SU-DHL-6 (cell line): ENCODE measurements at regions not wholly inside any gene's neighbourhood (a gene's known extent, or its start where the extent isn't known, plus 50 kb on each side); places are given as distances from the start of the nearest gene placed in this dataset.

Experiments used
- EZH2phosphoT487 ChIP-seq: fragments of 200-600 bp; sonication (generic), shearing (Covaris generic); conservative IDR thresholded peaks from 2 replicates; pipeline ENCODE4 v1.6.1; 2018; ENCODE audit warnings: mild to moderate bottlenecking, antibody characterized with exemption, low read length, moderate library complexity, mixed read lengths
- TF ChIP-seq, protein P1 (sequence below): fragments of 200-600 bp; sonication (generic); IDR thresholded peaks from one replicate; pipeline ENCODE4 v1.5.1; 2017; ENCODE audit warnings: antibody characterized with exemption, mild to moderate bottlenecking, low read length, moderate library complexity; ENCODE audit not compliant: insufficient read depth, poor library complexity, severe bottlenecking

DNA sequence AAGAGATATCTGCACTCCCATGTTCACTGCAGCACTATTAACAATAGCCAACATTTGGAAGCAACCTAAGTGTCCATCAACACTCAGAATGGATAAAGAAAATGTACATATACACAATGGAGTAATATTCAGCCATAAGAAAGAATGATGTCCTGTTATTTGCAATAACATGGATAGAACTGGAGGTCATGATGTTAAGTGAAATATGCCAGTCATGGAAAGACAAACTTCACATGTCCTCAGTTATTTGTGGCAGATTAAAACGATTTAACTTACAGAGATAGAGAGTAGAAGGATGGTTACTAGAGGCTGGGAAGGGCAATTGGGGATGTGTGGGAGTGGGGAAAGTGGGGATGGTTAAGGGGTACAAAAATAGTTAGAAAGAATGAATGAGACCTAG is 110.3 kb upstream of the PCSK5 start:
- TF ChIP-seq, protein P1, sequence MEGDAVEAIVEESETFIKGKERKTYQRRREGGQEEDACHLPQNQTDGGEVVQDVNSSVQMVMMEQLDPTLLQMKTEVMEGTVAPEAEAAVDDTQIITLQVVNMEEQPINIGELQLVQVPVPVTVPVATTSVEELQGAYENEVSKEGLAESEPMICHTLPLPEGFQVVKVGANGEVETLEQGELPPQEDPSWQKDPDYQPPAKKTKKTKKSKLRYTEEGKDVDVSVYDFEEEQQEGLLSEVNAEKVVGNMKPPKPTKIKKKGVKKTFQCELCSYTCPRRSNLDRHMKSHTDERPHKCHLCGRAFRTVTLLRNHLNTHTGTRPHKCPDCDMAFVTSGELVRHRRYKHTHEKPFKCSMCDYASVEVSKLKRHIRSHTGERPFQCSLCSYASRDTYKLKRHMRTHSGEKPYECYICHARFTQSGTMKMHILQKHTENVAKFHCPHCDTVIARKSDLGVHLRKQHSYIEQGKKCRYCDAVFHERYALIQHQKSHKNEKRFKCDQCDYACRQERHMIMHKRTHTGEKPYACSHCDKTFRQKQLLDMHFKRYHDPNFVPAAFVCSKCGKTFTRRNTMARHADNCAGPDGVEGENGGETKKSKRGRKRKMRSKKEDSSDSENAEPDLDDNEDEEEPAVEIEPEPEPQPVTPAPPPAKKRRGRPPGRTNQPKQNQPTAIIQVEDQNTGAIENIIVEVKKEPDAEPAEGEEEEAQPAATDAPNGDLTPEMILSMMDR, result no peak
- TF ChIP-seq EZH2phosphoT487, result no peak
